GM12864 (cell line): ENCODE measurements at regions not wholly inside any gene's neighbourhood (a gene's known extent, or its start where the extent isn't known, plus 50 kb on each side); places are given as distances from the start of the nearest gene placed in this dataset.

ENCODE experiments used
- DNase-seq: peaks from one replicate; pipeline ENCODE4 v3.0.0-alpha.2; 2011; ENCODE audit warnings: low read depth
- H3K4me3 ChIP-seq: 2 replicates; pipeline ENCODE4 v1.5.1; 2011; ENCODE audit warnings: mild to moderate bottlenecking, low read depth, low read length, control low read depth
- TF ChIP-seq, protein P1 (sequence below): IDR thresholded peaks from 2 replicates; pipeline ENCODE4 v1.5.1; 2011; ENCODE audit warnings: low read depth, mild to moderate bottlenecking, moderate library complexity, low read length, control low read depth, inconsistent platforms; ENCODE audit errors: missing control alignments

DNA sequence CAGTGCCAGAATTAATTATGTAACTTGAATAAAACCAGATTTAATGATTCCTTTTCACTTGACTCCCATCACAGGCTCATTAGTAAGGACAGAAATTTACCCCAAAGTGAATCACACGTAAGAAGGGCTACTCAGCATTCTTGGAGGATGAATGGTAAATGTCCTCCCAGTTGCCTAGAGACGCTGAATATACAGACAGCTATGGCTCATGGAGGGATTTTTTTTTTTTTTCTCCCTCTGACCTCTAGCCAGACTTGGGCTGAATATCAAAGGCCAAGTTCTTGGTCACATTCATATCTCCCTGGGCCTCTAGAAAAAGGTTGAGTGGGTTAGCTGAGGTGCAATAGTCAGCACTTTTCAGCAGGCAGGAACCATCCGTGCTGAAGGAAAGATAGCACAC lies 77.5 kb downstream of the PHLDA1 start:
- TF ChIP-seq, protein P1, sequence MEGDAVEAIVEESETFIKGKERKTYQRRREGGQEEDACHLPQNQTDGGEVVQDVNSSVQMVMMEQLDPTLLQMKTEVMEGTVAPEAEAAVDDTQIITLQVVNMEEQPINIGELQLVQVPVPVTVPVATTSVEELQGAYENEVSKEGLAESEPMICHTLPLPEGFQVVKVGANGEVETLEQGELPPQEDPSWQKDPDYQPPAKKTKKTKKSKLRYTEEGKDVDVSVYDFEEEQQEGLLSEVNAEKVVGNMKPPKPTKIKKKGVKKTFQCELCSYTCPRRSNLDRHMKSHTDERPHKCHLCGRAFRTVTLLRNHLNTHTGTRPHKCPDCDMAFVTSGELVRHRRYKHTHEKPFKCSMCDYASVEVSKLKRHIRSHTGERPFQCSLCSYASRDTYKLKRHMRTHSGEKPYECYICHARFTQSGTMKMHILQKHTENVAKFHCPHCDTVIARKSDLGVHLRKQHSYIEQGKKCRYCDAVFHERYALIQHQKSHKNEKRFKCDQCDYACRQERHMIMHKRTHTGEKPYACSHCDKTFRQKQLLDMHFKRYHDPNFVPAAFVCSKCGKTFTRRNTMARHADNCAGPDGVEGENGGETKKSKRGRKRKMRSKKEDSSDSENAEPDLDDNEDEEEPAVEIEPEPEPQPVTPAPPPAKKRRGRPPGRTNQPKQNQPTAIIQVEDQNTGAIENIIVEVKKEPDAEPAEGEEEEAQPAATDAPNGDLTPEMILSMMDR: no peak
- no peak overlapping the region for H3K4me3 ChIP-seq
- no peak for DNase-seq

DNA sequence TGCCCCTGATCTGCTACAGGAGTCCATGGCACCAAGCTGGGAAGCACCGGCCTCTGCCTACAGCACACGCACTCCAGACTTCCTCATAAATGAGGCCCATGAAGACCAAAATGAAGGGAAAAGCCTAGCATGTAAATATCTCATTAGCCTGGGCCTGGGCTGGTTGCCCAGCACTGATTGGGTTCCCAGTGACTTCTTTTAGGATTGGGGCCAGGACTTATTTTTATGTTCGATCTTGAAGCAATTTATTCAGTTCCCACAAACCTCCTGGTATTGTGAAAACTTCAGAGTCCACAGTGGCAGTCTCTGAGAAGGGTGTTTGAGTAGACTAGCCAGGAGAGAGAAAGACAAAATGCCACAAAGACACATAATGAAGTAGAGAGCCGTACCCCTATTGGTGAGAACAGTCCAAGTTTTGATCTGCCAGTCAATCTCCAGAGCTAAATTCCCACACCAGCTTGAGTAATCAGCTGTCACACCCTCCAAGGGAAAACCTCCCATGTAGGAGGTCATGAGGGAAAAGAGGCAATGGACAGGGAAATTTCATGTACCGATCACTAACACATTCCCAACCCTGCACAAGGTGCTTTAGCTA lies 78.2 kb downstream of the PHLDA1 start:
- no peak for DNase-seq
- no peak overlapping the region for H3K4me3 ChIP-seq
- TF ChIP-seq, protein P1: no peak

DNA sequence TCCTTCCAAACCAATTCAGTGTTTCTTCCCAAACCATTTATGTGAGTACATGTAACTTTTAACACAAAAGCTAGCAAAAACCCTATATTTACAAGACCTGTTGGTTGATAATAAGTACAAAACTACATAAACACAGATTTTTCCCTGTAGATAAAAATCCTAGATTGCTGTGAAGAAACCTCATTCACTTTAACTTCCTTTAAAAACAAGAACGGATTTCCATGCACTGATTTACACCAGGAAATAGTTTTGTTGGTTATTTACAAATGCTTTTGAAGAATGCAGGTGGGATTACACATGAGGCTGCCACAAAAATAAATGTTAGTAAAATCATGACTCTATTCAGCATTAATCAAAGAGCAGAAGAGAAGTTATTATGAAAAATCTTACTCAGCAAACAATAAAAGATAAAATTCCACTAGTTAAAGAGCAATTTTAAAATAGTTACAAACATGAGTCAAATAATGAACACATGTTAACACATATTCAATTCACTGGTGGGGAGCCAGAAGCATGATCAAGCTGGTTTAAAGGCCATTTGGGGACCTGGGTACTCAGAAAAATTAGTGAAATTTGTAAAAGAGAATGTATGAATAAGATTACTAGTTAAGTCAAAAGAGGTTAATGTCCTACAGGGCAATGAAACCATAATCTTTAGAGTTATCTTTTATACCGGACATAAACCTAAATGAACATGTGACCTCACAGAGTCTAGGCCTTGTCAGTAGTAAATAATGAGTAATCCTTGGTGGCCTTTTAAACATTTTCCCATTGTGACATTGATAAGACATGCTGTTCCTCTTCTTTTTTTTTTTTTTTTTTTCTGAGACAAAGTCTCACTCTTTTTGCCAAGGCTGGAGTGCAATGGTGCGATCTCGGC lies 79.9 kb downstream of the PHLDA1 start:
- no peak for DNase-seq
- TF ChIP-seq, protein P1: no peak
- no peak overlapping the region for H3K4me3 ChIP-seq

DNA sequence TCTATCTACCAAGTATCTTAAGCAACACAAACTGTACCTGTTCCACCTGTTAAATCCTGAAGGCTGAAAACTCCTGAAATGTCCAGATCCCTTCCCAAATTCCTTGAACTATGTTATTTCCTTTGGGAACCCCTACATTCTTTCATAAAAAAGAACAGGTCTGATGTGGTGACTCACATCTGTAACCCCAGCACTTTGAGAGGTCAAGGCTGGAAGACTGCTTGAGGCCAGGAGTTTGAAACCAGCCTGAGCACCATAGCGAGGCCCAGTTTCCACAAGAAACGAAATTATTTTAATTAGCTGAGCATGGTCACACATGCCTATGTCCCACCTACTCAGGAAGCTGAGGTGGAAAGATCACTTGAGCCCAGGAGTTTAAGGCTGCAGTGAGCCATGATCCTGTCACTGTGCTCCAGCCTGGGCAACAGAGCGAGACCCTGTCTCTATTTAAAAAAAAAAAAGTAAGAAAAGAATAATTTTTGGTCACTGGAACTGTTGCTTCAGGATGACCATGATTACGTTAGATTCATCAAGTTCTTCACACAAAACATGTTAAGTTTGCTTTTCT lies 84.3 kb downstream of the PHLDA1 start:
- no peak overlapping the region for H3K4me3 ChIP-seq
- TF ChIP-seq, protein P1: no peak
- no peak for DNase-seq

DNA sequence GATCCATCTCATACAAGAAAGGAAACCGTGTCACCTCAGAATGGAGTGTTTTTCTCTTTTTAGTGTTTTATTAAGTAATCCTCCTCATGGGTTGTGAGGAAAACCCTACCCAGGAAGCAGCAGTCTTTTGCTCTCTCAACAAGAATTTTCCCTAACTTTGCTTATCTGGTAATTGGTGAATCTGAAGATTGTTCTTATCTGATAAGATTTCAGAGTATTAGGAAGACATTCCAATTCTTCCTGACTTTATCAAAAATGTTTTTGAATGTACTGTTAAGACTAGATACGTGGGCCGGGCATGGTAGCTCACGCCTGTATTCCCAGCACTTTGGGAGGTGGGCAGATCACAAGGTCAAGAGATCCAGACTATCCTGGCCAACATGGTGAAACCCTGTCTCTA lies 86.0 kb downstream of the PHLDA1 start:
- DNase-seq: no peak
- no peak overlapping the region for H3K4me3 ChIP-seq
- TF ChIP-seq, protein P1: no peak

DNA sequence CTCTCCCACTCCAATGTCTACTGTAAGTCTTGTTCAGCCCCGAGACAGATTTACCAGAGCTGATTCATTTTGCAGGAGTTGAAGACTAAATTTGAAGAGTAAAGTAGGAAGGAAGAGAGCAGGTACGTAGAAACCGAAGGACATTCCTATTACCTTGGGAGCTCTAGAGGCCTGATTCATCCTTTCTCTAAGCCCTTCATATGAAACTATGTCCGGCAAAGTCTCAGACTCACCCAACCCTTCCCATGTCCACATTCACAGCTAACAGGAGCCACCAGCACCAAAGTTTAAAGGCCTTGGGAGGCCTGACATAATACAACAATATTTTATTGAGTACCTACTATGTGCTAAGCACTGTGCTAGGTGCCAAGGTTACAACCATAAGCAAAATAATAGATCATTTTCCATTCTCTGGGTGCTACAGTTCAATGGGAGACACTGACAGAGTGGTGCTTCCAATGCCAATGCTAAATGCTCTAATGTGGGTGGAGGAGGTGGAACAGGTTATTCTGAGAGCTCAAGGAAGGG lies 86.6 kb downstream of the PHLDA1 start:
- H3K4me3 ChIP-seq: no peak overlapping the region
- TF ChIP-seq, protein P1: no peak
- no peak for DNase-seq
